Endothelial cell of umbilical vein (primary cell): ENCODE measurements at regions not wholly inside any gene's neighbourhood (a gene's known extent, or its start where the extent isn't known, plus 50 kb on each side); places are given as distances from the start of the nearest gene placed in this dataset.

ENCODE experiments used
- BruUV-seq: library from RNA; stranded (reverse); fragments of 400-500 nt; replicated peaks from 2 replicates; lab custom pipeline; 2021; lab: Mats Ljungman, UMichigan
- CTCF ChIA-PET: fragments of 300-600, 350-600 bp; sonication (Branson Sonifier 250); formaldehyde crosslinking; loops from one replicate; lab custom pipeline; 2021; ENCODE audit warnings: antibody characterized with exemption, inconsistent platforms; lab: Charles Lee
- POLR2A ChIA-PET: fragments of 300-600, 350-600 bp; sonication (Branson Sonifier 250); formaldehyde crosslinking; loops from one replicate; lab custom pipeline; 2021; ENCODE audit warnings: antibody characterized with exemption, inconsistent platforms; lab: Charles Lee
- DNase-seq: peaks from one replicate; pipeline ENCODE4 v3.0.0-alpha.2; 2011; ENCODE audit warnings: low read depth, low spot score
- FAIRE-seq: peaks from 2 replicates; lab custom pipeline; 2011; peaks lifted over from hg19 to GRCh38; lab: Jason Lieb, UNC
- H2AFZ ChIP-seq: 2 replicates; pipeline ENCODE4 v1.6.0; 2012; ENCODE audit warnings: low read depth, low read length, control low read depth, inconsistent platforms
- H3K27ac ChIP-seq: 2 replicates; pipeline ENCODE4 v1.5.1; 2011; ENCODE audit warnings: low read depth, mild to moderate bottlenecking, control low read depth, low read length, moderate library complexity; ENCODE audit not compliant: insufficient read depth
- H3K27me3 ChIP-seq, 2 experiments: 2 replicates each; pipeline versions ENCODE4 v1.6.0 to v1.6.1; 2011; ENCODE audit warnings: low read length in 2 of 2, mixed read lengths in 1 of 2; ENCODE audit not compliant: control insufficient read depth in 2 of 2, insufficient read depth in 2 of 2
- H3K36me3 ChIP-seq, 2 experiments: 2 replicates in 1 of 2; 3 replicates in 1 of 2; pipeline ENCODE4 v1.5.1; 2011; ENCODE audit warnings: low read length in 2 of 2, mild to moderate bottlenecking in 1 of 2, moderate library complexity in 1 of 2; ENCODE audit not compliant: control insufficient read depth in 2 of 2, insufficient read depth in 2 of 2; ENCODE audit errors: extremely low read depth in 1 of 2
- H3K4me1 ChIP-seq: 3 replicates; pipeline ENCODE4 v1.5.1; 2011; ENCODE audit warnings: mild to moderate bottlenecking, low read length; ENCODE audit not compliant: control insufficient read depth, insufficient read depth; ENCODE audit errors: extremely low read depth
- H3K4me2 ChIP-seq: 2 replicates; pipeline ENCODE4 v1.6.1; 2011; ENCODE audit warnings: low read length, control low read depth, mixed read lengths; ENCODE audit not compliant: insufficient read depth
- H3K4me3 ChIP-seq, 3 experiments: fragments of 200-600 bp in 1 of 3; sonication (generic), shearing (Covaris generic) in 1 of 3; replicated peaks in 1 of 3; 2 replicates each; pipeline ENCODE4 v1.5.1; 2011 to 2016; ENCODE audit warnings: control low read depth in 3 of 3, low read length in 3 of 3, mild to moderate bottlenecking in 2 of 3, inconsistent platforms in 1 of 3, low read depth in 1 of 3, moderate library complexity in 1 of 3; ENCODE audit not compliant: insufficient read depth in 1 of 3
- H3K79me2 ChIP-seq: 2 replicates; pipeline ENCODE4 v1.6.0; 2012; ENCODE audit warnings: low read length, inconsistent platforms; ENCODE audit not compliant: control insufficient read depth, insufficient read depth
- H3K9ac ChIP-seq: replicated peaks from 2 replicates; pipeline ENCODE3; 2011; ENCODE audit warnings: low read length, control low read depth; ENCODE audit not compliant: insufficient read depth; ENCODE audit errors: extremely low read depth
- H3K9me1 ChIP-seq: replicated peaks from 3 replicates; pipeline ENCODE4 v1.6.0; 2011; ENCODE audit warnings: mild to moderate bottlenecking, low read length; ENCODE audit not compliant: control insufficient read depth, insufficient read depth; ENCODE audit errors: extremely low read depth
- H3K9me3 ChIP-seq: replicated peaks from 2 replicates; pipeline ENCODE4 v1.5.1; 2012; ENCODE audit warnings: low read length, inconsistent platforms; ENCODE audit not compliant: control insufficient read depth, insufficient read depth
- H4K20me1 ChIP-seq: replicated peaks from 2 replicates; pipeline ENCODE3; 2011; ENCODE audit warnings: mild to moderate bottlenecking, low read length; ENCODE audit not compliant: control insufficient read depth, insufficient read depth; ENCODE audit errors: extremely low read depth
- CTCF ChIP-seq, 2 donors: IDR thresholded peaks; 1 replicate in 1 of 2; 2 replicates in 1 of 2; pipeline ENCODE4 v1.5.1; 2011; ENCODE audit warnings: low read length in 2 of 2, mild to moderate bottlenecking in 2 of 2, moderate library complexity in 2 of 2, control low read depth in 1 of 2, inconsistent platforms in 1 of 2, low read depth in 1 of 2; ENCODE audit not compliant: insufficient read depth in 1 of 2; ENCODE audit errors: extremely low read depth in 1 of 2
- EZH2 ChIP-seq: IDR thresholded peaks from 2 replicates; pipeline ENCODE4 v1.6.1; 2012; ENCODE audit warnings: borderline replicate concordance, low read depth, mild to moderate bottlenecking, moderate library complexity, low read length, inconsistent platforms; ENCODE audit not compliant: severe bottlenecking
- FOS ChIP-seq: IDR thresholded peaks from 2 replicates; pipeline ENCODE4 v1.6.1; 2011; ENCODE audit warnings: mild to moderate bottlenecking, low read length, moderate library complexity, borderline replicate concordance; ENCODE audit not compliant: insufficient read depth
- GATA2 ChIP-seq: IDR thresholded peaks from 2 replicates; pipeline ENCODE4 v1.7.0; 2011; ENCODE audit warnings: low read depth, mild to moderate bottlenecking, moderate library complexity, mixed read lengths, low read length; ENCODE audit not compliant: insufficient read length, insufficient read depth
- JUN ChIP-seq: IDR thresholded peaks from 2 replicates; pipeline ENCODE4 v1.6.1; 2011; ENCODE audit warnings: borderline replicate concordance, low read depth; ENCODE audit not compliant: insufficient read length, insufficient read depth
- MAX ChIP-seq: IDR thresholded peaks from 2 replicates; pipeline ENCODE4 v1.6.1; 2011; ENCODE audit not compliant: insufficient read depth, insufficient read length
- MYC ChIP-seq: IDR thresholded peaks from one replicate; pipeline ENCODE4 v1.6.1; 2011; ENCODE audit warnings: mild to moderate bottlenecking, low read depth, low read length
- POLR2A ChIP-seq: IDR thresholded peaks from 2 replicates; pipeline ENCODE4 v1.6.1; 2012; ENCODE audit warnings: low read depth, mild to moderate bottlenecking, control low read depth, low read length
- POLR2AphosphoS5 ChIP-seq: IDR thresholded peaks from 2 replicates; pipeline ENCODE4 v1.6.1; 2012; ENCODE audit warnings: low read depth, mild to moderate bottlenecking, control low read depth, low read length, moderate library complexity; ENCODE audit not compliant: insufficient read depth
- dilution Hi-C: fragments of 300-500 bp; cut with MboI; formaldehyde crosslinking; loops from one replicate; pipeline ENCODE4 v1.15.0; 2019; ENCODE audit warnings: low sequenced_read_pairs; ENCODE audit not compliant: extremely low pct_ligation_motif_present
- intact Hi-C: fragments of 100-400 bp; cut with micrococcal nuclease; formaldehyde crosslinking; loops from one replicate; pipeline ENCODE4 v1.10.0; 2022

- BruUV-seq = no TSS peak
- no peak for FAIRE-seq
Measured at GRCh38 chr1:55529017-55529416, 313.9 kb upstream of the USP24 start.

More at GRCh38 chr1:55529017-55529416, 313.9 kb upstream of the USP24 start:
- Histone ChIP-seq H3K79me2 (no peaks in the 10 kb centered on the region), H3K9me3 (no peaks in the 10 kb centered on the region), H3K27me3 (no peaks in the 10 kb centered on the region), H3K4me1 (no peaks in the 10 kb centered on the region), H2AFZ (no peak overlapping the region), H3K4me2 (no peak overlapping the region), H3K9me1 (no peaks in the 10 kb centered on the region), H3K4me3 (no peak overlapping the region), H4K20me1 (no peaks in the 10 kb centered on the region), H3K36me3 (no peaks in the 10 kb centered on the region), H3K9ac (no peak overlapping the region), H3K27ac (no peak overlapping the region)
- ChIA-PET CTCF (no interaction called here), POLR2A (no interaction called here)
- intact Hi-C loops = no loop called here
- no peak for TF ChIP-seq GATA2
- no peak for TF ChIP-seq POLR2A
- no peak for TF ChIP-seq EZH2
- no peak for TF ChIP-seq JUN
- no peak for TF ChIP-seq FOS
- TF ChIP-seq POLR2AphosphoS5 = no peak
- TF ChIP-seq CTCF (IDR thresholded peaks at IDR 0.05; ENCODE audit: extremely low read depth in 1 of 2, insufficient read depth in 1 of 2, low read depth in 1 of 2, low read length in 2 of 2) = no peak
- no peak for TF ChIP-seq MAX
- no peak for TF ChIP-seq MYC
- no peak for DNase-seq
- dilution Hi-C loops = no loop called here
